GM13977 (cell line): ENCODE measurements at regions not wholly inside any gene's neighbourhood (a gene's known extent, or its start where the extent isn't known, plus 50 kb on each side); places are given as distances from the start of the nearest gene placed in this dataset.

ENCODE experiments used
- DNase-seq: peaks from one replicate; pipeline ENCODE4 v3.0.0; 2012; ENCODE audit warnings: low spot score
- in situ Hi-C: fragments of 300-500 bp; cut with MboI; formaldehyde crosslinking; loops from one replicate; pipeline ENCODE4 v1.12.0; 2022; ENCODE audit warnings: low sequenced_read_pairs, low pct_unique_long_range_greater_than_20kb, mixed read lengths, inconsistent platforms; ENCODE audit not compliant: unreplicated experiment
- TF ChIP-seq, protein P1 (sequence below): IDR thresholded peaks from 2 replicates; pipeline ENCODE4 v1.5.1; 2012; ENCODE audit warnings: mild to moderate bottlenecking, control low read depth; ENCODE audit not compliant: insufficient read depth; ENCODE audit errors: extremely low read depth, missing control alignments

DNA sequence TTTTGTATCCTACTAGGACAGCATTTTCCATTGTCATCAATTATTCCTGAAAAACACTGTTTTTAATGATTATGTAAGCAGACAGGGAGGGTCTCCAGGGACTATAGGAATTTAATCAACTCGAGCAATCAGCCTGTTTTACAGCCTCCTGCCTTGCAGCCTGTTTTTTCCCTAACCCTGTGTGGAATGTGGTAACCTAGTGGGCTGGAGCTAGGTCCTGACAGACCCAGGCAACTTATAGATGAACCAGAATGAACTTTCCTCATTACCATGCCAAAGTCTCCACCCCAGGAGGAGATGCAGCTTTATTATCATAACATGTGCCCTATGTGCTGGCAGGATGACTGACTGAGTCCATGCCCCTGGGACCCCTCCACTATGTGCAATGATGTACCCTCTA, 375.1 kb downstream of the BMP4 start:
- TF ChIP-seq, protein P1, sequence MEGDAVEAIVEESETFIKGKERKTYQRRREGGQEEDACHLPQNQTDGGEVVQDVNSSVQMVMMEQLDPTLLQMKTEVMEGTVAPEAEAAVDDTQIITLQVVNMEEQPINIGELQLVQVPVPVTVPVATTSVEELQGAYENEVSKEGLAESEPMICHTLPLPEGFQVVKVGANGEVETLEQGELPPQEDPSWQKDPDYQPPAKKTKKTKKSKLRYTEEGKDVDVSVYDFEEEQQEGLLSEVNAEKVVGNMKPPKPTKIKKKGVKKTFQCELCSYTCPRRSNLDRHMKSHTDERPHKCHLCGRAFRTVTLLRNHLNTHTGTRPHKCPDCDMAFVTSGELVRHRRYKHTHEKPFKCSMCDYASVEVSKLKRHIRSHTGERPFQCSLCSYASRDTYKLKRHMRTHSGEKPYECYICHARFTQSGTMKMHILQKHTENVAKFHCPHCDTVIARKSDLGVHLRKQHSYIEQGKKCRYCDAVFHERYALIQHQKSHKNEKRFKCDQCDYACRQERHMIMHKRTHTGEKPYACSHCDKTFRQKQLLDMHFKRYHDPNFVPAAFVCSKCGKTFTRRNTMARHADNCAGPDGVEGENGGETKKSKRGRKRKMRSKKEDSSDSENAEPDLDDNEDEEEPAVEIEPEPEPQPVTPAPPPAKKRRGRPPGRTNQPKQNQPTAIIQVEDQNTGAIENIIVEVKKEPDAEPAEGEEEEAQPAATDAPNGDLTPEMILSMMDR, result no peak
- no peak for DNase-seq
- in situ Hi-C loops, result no loop called here

DNA sequence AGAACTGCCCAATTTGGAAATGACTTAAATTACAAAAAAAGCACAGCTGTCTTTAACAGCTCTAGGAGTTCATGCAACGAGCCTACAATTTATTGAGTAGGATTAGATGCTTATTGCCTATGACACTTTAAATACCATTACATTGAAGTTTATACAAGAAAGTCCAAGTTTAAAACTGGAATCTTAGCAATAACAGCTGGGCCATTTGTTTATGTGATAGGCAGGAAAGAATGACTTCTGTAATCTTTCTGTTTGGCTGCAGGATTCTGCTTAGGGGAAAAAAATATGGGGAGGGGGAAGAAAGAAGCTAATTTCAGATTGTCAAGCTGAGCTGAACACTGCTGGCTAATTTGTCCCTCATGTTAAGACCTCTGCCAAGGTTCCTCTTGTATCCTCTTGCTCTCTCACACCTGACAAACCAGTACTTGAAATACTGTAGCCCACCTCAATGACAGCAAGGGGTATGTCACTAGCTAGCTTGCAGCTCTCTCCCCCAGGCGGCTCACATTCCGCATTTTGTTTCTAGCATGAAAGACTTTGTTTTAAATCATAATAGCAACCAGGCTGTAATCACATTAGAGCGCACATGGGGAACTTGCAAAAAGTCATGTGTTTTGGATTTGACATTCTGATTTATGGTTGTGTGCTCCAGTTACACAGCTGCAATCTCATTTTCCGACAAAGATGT, 384.8 kb downstream of the BMP4 start:
- in situ Hi-C loops, result no loop called here
- no peak for DNase-seq
- TF ChIP-seq, protein P1, result no peak

DNA sequence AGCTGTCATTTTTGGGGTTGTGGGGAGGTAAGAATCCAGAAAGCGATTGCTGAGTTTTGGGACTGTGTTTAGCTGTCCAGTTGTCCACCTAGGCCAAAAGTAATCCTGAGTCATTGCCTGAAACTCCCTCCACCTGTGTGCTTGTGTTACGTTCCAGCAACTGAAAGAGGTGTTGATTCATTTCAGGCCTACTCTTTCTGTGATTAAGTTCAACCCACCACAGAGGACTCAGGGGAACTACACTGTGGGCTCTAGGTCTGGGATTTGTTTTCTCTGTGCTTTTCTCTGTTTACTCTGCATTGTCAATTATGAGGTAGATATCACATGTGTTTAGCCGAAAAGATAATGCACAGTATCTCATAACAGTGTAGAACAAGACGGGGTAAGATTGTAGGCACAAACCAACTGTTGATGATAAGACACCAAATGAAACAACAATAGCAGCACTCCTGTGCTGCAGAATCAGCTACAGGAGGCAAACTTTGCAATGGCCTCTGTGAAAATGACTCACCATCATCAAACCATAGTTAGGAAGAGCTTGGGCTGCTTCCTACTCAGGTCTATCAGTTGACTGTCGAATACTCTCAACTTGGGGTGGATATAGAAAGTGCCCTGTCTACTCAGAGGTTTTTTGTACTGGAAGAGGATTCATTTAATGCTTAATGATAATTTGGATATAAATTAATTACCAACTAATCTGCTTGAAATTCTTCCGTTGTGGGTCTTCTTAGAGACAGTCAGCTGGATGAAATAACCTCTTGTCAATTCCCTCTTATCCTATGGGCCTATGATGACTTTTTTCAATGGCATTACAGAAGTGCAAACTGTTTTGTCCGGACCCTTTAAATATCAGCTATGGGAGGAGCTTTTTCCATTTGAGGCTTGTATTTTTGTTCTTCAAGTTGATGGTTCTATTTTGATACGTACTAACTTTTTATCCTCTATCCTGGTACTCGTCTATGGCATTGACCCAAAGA, 385.9 kb downstream of the BMP4 start:
- in situ Hi-C loops, result no loop called here
- TF ChIP-seq, protein P1, result no peak
- peak; percentile 74 for DNase-seq

DNA sequence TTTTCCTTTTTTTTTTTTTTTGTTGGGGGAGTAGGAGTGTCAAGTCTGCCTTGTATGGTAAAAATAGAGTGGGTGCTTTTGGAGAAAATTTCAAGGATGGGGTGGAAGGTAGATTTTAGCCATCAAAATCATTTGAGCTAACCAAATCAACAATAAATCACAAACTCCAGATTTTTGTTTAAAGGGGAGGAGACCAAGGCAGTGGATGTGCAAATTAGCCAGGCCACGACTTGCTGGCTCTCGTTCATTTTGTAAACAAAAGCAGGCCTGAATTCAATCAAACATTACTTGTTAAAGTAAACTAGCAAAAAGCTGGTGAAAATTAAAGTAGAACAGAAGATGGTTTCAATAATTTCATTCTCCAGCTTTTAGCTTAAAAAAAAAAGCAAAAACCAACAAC, 387.2 kb downstream of the BMP4 start:
- no peak for DNase-seq
- in situ Hi-C loops, result no loop called here
- TF ChIP-seq, protein P1, result no peak

DNA sequence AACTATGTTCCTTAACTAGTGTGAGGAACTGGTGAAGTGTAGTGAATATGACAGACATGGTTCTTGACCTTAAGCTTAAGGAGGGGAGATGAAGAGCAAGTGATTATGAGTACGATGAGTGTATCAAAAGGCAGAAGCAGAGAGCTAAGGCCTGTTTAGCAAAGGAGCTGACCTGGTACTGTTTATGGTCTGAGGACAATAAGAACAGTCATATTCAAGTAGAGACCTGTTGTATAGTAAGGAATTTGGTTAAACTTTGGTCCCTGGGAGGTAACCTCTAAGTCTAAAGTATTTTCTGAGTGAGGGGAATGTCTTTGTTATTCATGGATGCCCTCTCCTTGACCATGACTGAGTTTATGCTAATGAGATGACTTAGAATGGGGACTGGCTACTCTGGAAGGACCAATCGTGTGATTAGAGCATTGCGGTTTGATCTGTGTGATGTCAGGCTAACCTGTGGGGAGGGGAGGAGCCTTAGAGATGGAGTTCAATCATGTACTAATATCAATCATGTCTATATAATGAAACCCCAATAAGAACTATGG, 389.3 kb downstream of the BMP4 start:
- no peak for DNase-seq
- in situ Hi-C loops, result no loop called here
- TF ChIP-seq, protein P1, result no peak

DNA sequence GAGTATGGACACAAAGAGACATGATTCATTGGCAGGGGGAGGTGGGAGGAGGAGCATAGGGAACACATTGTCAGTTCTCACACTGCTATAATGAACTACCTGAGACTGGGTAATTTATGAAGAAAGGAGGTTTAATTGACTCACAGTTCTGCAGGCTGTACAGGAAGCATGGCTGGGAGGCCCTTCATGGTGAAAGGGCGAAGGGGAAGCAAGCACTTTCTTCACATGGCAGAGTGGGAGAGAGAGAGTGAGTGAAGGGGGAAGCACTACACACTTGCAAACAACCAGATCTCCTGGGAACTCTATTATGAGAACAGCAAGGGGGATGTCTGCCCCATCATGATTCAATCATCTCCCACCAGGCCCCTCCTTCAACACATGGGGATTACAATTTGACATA, 391.8 kb downstream of the BMP4 start:
- TF ChIP-seq, protein P1, result no peak
- in situ Hi-C loops, result no loop called here
- DNase-seq, result no peak
